RCC 7860 (cell line): ENCODE measurements at regions not wholly inside any gene's neighbourhood (a gene's known extent, or its start where the extent isn't known, plus 50 kb on each side); places are given as distances from the start of the nearest gene placed in this dataset.

Experiments used
- DNase-seq: peaks from one replicate; pipeline ENCODE4 v3.0.0-alpha.2; 2015; ENCODE audit warnings: low spot score
- FAIRE-seq: peaks from 2 replicates; lab custom pipeline; 2012; peaks lifted over from hg19 to GRCh38; lab: Jason Lieb, UNC

DNA sequence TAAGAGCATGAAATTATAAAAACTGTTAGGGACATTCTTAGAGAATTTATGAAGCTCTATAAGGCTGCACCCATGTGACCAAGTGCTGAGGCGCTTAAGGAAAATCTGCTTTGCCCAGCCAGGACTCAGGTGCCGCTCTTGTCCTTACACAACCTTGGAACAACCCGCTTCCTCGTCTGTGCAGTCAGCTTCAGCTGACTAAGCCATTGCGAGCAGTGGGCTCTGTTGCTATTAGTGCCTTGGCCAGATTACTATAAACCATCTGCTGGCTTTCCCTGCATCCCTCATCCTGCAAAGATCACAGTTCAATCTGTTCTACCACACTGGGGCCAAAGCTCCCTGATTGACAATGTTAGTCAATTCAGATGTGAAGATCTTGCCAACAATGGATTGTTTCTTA is 89.1 kb upstream of the E2F3 start:
- no peak for FAIRE-seq
- no peak for DNase-seq

DNA sequence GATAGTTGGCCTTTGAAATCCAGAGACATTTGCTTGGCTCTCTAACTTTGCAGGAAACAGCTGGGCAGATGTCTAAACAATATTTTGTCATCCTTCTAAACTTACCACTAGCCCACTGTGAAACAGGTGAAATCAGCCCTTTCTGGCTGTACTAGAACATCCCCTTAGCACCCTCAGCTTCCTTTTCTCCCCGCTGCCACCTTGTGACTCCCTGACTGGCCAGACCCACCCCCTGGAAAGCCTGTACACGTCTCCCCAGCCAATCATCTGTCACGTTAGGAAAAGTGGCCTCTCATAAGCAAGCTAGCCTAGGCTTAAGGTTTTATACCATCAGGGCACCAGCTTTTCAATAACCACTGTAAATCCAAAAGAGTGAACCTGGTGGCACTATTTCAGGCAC is 88.6 kb upstream of the E2F3 start:
- FAIRE-seq: no peak
- no peak for DNase-seq

DNA sequence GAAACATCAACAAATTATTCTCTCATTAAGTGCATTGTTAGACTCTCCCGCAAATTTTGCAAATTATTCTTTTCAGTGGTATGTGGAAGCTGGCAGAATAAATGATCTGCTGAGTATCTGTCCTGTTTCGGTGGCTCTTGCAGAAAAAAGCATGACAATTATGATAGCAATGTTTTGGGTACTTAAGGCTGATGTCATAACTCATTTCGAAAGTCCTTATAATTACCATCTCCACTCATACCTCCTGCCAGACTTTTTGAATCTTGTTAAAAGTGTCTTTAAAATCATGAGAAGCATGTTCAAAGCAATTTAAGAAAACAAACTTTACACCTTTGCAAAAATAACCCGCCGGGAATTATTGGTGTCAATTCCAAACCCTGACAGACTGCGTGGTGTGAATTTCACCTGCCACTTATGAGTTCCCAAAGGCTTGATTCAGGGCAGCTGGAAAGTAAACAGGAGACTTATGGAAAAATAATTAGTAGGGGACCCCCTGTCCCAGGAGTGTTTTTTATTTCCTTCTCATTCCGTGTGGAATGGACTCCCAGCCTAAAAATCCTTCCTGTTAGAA is 87.6 kb upstream of the E2F3 start:
- FAIRE-seq (no peak), DNase-seq (no peak)

- FAIRE-seq (no peak), DNase-seq (no peak)
Measured at GRCh38 chr6:20314866-20315845, 86.5 kb upstream of the E2F3 start.

- DNase-seq: no peak
- no peak for FAIRE-seq
Measured at GRCh38 chr6:20317430-20317829, 84.2 kb upstream of the E2F3 start.

DNA sequence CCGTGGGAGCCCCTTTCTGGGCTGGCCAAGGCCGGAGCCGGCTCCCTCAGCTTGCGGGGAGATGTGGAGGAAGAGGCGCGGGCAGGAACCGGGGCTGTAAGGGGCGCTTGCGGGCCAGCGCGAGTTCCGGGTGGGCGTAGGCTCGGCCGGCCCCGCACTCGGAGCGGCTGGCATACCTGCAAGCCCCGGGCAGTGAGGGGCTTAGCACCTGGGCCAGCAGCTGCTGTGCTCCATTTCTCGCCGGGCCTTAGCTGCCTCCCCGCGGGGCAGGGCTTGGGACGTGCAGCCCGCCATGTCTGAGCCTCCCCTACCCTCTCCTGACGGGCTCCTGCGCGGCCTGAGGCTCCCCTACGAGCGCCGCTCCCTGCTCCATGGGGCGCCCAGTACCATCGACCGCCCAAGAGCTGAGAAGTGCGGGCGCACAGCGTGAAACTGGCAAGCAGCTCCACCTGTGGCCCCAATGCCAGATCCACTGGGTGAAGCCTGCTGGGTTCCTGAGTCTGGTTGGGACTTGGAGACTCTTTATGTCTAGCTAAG is 82.8 kb upstream of the E2F3 start:
- DNase-seq (no peak), FAIRE-seq (no peak)

GRCh38 chr6:20319520-20320357 is 81.9 kb upstream of the E2F3 start:
- DNase-seq (no peak), FAIRE-seq (no peak)

DNA sequence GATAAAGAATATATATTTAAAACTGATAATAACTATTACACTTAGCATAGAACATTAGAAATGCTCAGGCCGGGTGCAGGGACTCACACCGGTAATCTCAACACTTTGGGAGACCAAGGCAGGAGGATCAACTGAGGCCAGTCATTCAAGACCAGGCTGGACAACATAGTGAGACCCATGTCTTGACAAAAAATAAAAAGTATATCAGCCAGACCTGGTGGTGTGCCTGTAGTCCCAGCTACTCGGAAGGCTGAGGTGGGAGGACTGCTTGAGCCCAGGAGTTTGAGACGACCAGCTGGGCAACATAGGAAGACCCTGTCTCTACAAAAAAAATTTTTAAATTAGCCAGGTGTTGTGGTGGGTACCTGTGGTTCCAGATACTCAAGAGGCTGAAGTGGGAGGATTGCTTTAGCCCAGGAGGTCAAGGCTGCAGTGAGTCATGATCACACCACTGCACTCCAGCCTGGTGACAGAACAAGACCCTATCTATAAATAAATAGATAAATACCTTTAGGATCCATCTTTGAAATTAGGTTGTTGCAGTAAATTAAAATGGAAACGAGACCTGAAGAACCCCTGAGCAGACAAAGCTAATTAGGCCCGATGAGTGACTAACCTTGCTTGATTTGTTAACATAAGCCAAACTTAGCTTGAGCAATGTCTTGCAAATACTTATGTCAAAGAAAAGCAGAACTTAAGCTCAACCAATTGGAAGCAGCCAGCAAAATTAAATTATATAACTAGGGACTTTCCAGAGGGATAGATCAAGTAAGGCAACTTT is 75.8 kb upstream of the E2F3 start:
- FAIRE-seq (no peak), DNase-seq (no peak)

DNA sequence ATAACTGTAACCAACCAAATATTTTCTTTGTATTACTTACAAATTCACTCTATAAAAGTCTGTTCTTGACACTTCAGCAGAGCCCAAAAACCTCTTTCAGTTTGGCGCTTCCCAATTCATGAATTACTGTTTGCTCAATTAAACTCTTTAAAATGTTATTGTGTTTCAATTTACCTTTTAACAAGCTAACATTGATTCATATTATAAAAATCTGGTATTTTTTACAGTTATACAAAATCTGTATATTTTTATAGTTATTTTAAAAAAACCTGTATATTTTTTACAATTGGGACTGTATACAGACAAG is 75.3 kb upstream of the E2F3 start:
- FAIRE-seq (no peak), DNase-seq (no peak)

DNA sequence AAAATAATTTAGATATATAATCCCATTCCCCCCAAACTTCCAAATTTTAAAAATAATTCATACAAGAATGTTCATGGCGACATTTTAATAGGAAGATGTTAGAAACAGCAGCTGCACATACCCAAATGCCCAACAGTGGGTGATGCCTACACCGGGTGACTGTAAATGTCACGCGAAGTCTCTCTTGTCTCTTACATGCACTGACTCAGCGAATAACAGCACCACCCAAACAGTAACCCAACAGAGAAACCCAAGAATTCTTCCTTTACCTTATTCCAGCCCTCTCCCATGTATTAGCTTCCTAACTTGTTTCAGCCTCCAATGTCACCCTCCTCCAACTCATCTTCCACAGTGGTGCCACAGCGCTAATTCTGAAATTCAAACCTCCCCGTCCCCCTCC is 74.5 kb upstream of the E2F3 start:
- no peak for FAIRE-seq
- no peak for DNase-seq

GRCh38 chr6:20328266-20328923 is 73.3 kb upstream of the E2F3 start:
- DNase-seq (no peak), FAIRE-seq (no peak)

DNA sequence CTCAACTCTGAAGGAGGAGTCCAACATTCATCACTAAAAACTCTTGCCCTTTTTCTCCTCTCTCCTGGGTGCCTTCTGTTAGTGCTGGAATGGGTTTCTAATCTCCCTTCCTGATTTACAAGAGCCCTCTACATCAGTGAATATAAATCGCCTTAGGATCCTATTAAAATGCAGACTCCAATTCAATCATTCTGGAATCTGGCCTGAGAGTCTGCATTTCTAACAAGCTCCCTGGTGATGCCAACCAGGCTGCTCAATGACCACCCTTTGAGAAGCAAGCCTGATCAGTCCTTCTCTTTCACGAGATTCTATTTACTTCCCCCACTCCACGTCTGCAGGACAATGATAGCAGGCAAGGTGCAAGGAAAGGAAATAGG is 72.8 kb upstream of the E2F3 start:
- FAIRE-seq: no peak

GRCh38 chr6:20331042-20331441 is 70.6 kb upstream of the E2F3 start:
- no peak for FAIRE-seq
- no peak for DNase-seq

More for the DNA sequence above, 72.8 kb upstream of the E2F3 start:
- no peak for DNase-seq

- DNase-seq (no peak), FAIRE-seq (no peak)
Measured at GRCh38 chr6:20331625-20332024, 70.1 kb upstream of the E2F3 start.

GRCh38 chr6:20332441-20333006 is 69.2 kb upstream of the E2F3 start:
- DNase-seq (no peak), FAIRE-seq (no peak)

GRCh38 chr6:20333721-20334269 is 67.9 kb upstream of the E2F3 start:
- no peak for DNase-seq
- FAIRE-seq: no peak

GRCh38 chr6:20334334-20334733 is 67.3 kb upstream of the E2F3 start:
- FAIRE-seq (no peak), DNase-seq (no peak)

DNA sequence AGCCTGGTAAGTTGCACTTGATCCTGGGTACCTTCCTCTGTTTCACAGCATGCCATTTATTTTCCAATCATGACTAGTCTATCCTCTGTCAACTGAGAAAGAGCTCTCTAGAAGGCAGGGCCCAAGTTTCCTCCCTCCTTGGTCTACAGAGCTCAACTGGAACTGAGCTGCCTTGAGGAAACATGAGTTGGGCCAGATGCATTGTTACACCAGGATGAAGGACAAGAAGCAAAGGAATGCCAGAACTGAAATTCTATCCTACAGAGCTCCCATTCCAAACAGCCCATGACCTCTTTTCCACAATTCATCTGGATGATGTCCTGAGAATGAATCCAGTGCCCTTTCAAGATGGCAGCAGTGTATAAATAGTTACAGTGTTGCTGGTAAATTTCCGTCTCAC is 66.7 kb upstream of the E2F3 start:
- FAIRE-seq (no peak), DNase-seq (no peak)

- DNase-seq: no peak
- FAIRE-seq: no peak
Measured at GRCh38 chr6:20335872-20336271, 65.8 kb upstream of the E2F3 start.

DNA sequence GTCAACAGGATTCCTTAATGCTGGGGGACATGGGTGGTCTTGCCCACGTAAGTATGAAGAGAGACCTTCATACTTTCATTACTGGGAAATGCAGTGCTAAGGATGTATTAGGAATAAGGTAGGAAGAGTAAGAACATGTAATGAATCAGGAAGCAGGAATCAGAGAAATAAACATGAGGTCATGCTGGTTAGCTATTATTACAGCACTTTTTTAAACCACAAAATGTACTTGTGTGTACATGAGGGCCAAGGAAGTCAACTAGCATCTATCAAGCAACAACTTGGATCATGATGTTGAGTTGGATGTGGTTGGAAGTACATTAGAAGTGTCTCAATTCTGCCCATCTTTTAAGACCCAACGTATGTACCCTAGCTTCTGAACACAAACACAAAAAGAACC is 63.5 kb upstream of the E2F3 start:
- no peak for FAIRE-seq

More for the DNA sequence above, 63.5 kb upstream of the E2F3 start:
- no peak for DNase-seq
